CD4-positive, alpha-beta T cell treated with Interleukin-2 at 100 ng/mL for 4 hours (primary cell): ENCODE measurements at regions not wholly inside any gene's neighbourhood (a gene's known extent, or its start where the extent isn't known, plus 50 kb on each side); places are given as distances from the start of the nearest gene placed in this dataset.
"Not testable (repeated sequence)": the region's sequence is repeated elsewhere in the genome, so short reads cannot be mapped to it uniquely, and the experiment has no call there.

Experiments
- DNase-seq: peaks from one replicate; pipeline ENCODE4 v3.0.0-alpha.2; 2020; ENCODE audit warnings: low spot score

GRCh38 chr1:88549536-88549935 is 134.5 kb upstream of the PKN2 start:
- DNase-seq, result no peak

- DNase-seq, result no peak
These were observed 131.8 kb upstream of the PKN2 start for GRCh38 chr1:88552226-88552625.

GRCh38 chr1:88557014-88557413 is 127.1 kb upstream of the PKN2 start:
- DNase-seq, result no peak

GRCh38 chr1:88560621-88561020 is 123.5 kb upstream of the PKN2 start:
- DNase-seq, result no peak

GRCh38 chr1:88562991-88563390 is 121.1 kb upstream of the PKN2 start:
- no peak for DNase-seq

- DNase-seq, result no peak
These were observed 117.3 kb upstream of the PKN2 start for GRCh38 chr1:88566615-88567387.

GRCh38 chr1:88571506-88571905 is 112.6 kb upstream of the PKN2 start:
- DNase-seq, result no peak

GRCh38 chr1:88579598-88579997 is 104.5 kb upstream of the PKN2 start:
- DNase-seq, result no peak

- DNase-seq, result no peak
These were observed 102.4 kb upstream of the PKN2 start for GRCh38 chr1:88581703-88582102.

- DNase-seq, result no peak
These were observed 90.7 kb upstream of the PKN2 start for GRCh38 chr1:88593358-88593757.

GRCh38 chr1:88595355-88596002 is 88.6 kb upstream of the PKN2 start:
- peak; percentile 43 for DNase-seq

- not testable (repeated sequence) for DNase-seq
These were observed 86.1 kb upstream of the PKN2 start for GRCh38 chr1:88597973-88598372.

- DNase-seq, result peak; percentile 27
These were observed 75.7 kb upstream of the PKN2 start for GRCh38 chr1:88608139-88608943.

- no peak for DNase-seq
These were observed 75.0 kb upstream of the PKN2 start for GRCh38 chr1:88609051-88609450.

- no peak for DNase-seq
These were observed 73.4 kb upstream of the PKN2 start for GRCh38 chr1:88610687-88611086.

- no peak for DNase-seq
These were observed 71.8 kb upstream of the PKN2 start for GRCh38 chr1:88612292-88612691.

- DNase-seq, result no peak
These were observed 71.3 kb upstream of the PKN2 start for GRCh38 chr1:88612773-88613172.

- no peak for DNase-seq
These were observed 65.7 kb upstream of the PKN2 start for GRCh38 chr1:88618331-88618730.

- not testable (repeated sequence) for DNase-seq
These were observed 61.0 kb upstream of the PKN2 start for GRCh38 chr1:88623101-88623500.
